ENCODE measurements at regions not wholly inside any gene's neighbourhood (a gene's known extent, or its start where the extent isn't known, plus 50 kb on each side); places are given as distances from the start of the nearest gene placed in this dataset.

GRCh38 chr1:22393587-22393986 lies 58.1 kb upstream of the ZBTB40 start:
- H3K79me1 ChIP-seq (replicated peaks; ENCODE audit: low read length, poor library complexity, severe bottlenecking): no peaks in the 10 kb centered on the region
- H3K18ac ChIP-seq (ENCODE audit: low read depth in 1 of 2, low read length in 2 of 2): no peak overlapping the region
- H3K4me2 ChIP-seq (ENCODE audit: low read length, poor library complexity, severe bottlenecking): no peak overlapping the region
- no peak overlapping the region for H3K9ac ChIP-seq (ENCODE audit: low read length)
- no peaks in the 10 kb centered on the region for H3K36me3 ChIP-seq (ENCODE audit: control insufficient read depth in 1 of 2, insufficient read depth in 2 of 2, low read depth in 1 of 2, low read length in 2 of 2)
- WGBS: 80% methylated on average over 6 of the region's 6 CpGs
- peaks cover 2% of the 10 kb centered on the region for H3K4me1 ChIP-seq (ENCODE audit: control insufficient read depth, insufficient read depth, low read depth, low read length)
- no peak overlapping the region for H2AFZ ChIP-seq (ENCODE audit: low read depth, low read length)
- H2BK15ac ChIP-seq (ENCODE audit: low read depth, poor library complexity, severe bottlenecking): no peak overlapping the region
- DNase-seq: no peak
- no peak overlapping the region for H2BK5ac ChIP-seq (ENCODE audit: low read depth, low read length, poor library complexity, severe bottlenecking)
- no peak overlapping the region for H2BK12ac ChIP-seq (ENCODE audit: low read length in 2 of 2)
- no peak overlapping the region for H4K91ac ChIP-seq (ENCODE audit: low read length)
- no peak overlapping the region for H3K27ac ChIP-seq (ENCODE audit: low read length, poor library complexity, severe bottlenecking)
- no peaks in the 10 kb centered on the region for H3K9me3 ChIP-seq (ENCODE audit: control insufficient read depth, low read length)
- no peak overlapping the region for H2BK120ac ChIP-seq (ENCODE audit: low read depth, low read length)
- H3K27me3 ChIP-seq (ENCODE audit: control insufficient read depth in 1 of 2, insufficient read depth in 1 of 2, low read length in 2 of 2): peaks cover 53 to 66% of the 10 kb centered on the region in 2 experiments
- H3K4me3 ChIP-seq (ENCODE audit: insufficient read depth in 1 of 2, low read depth in 1 of 2, low read length in 2 of 2): no peak overlapping the region
- H3K4ac ChIP-seq (ENCODE audit: low read depth in 1 of 2, low read length in 2 of 2): no peak overlapping the region
- no peak overlapping the region for H4K8ac ChIP-seq (ENCODE audit: low read length)
- no peak overlapping the region for H3K14ac ChIP-seq (ENCODE audit: low read length in 2 of 2)
- no peak overlapping the region for H2AK5ac ChIP-seq (ENCODE audit: low read length, severe bottlenecking)
- no peak overlapping the region for H3K23ac ChIP-seq (ENCODE audit: low read length in 2 of 2)

DNA sequence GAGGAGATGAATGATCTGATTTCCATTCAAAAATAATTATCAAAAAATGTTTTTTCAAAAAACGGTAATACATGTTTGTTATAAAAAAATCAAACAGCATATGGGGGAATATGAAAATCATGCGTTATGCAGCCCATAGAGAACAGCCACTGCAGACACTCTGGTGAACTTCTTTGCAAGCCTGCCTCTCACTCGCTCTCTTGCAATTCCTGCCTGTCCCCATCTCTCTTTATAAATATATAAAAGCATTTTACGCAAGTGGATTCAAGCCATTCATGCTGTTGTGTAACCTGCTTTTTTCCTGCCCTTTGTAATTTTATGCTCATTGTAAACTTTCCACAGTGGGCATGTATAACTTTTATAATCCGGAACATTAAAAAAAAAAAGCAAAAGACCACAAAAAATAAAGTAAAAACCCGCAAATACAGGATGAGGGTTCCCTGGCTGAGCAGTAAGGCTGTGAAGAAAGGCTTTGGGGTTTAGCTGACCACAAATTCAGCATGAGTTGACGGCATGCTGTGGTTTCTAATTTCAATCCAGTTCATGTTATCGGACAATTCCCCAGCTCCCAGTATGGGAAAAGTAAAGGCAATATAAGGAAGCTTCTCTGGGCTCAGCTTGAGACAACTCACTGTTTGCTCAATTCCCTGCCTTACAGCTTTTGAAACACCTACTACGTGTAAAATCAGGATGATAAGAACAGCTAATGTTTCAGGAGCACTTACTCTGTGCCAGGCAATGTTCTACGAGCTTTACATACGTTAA lies 52.8 kb upstream of the ZBTB40 start:
- Histone ChIP-seq H3K36me3 (ENCODE audit: control insufficient read depth in 1 of 2, insufficient read depth in 2 of 2, low read depth in 1 of 2, low read length in 2 of 2) (no peaks in the 10 kb centered on the region), H3K4me1 (ENCODE audit: control insufficient read depth, insufficient read depth, low read depth, low read length) (peaks cover 5% of the 10 kb centered on the region), H3K79me1 (replicated peaks; ENCODE audit: low read length, poor library complexity, severe bottlenecking) (no peaks in the 10 kb centered on the region), H4K8ac (ENCODE audit: low read length) (no peak overlapping the region), H3K4ac (ENCODE audit: low read depth in 1 of 2, low read length in 2 of 2) (no peak overlapping the region), H3K23ac (ENCODE audit: low read length in 2 of 2) (no peak overlapping the region), H2AFZ (ENCODE audit: low read depth, low read length) (no peak overlapping the region), H2BK15ac (ENCODE audit: low read depth, poor library complexity, severe bottlenecking) (no peak overlapping the region), H3K4me3 (ENCODE audit: insufficient read depth in 1 of 2, low read depth in 1 of 2, low read length in 2 of 2) (no peak overlapping the region), H2BK5ac (ENCODE audit: low read depth, low read length, poor library complexity, severe bottlenecking) (no peak overlapping the region), H3K18ac (ENCODE audit: low read depth in 1 of 2, low read length in 2 of 2) (no peak overlapping the region), H3K14ac (ENCODE audit: low read length in 2 of 2) (no peak overlapping the region), H4K91ac (ENCODE audit: low read length) (no peak overlapping the region), H3K4me2 (ENCODE audit: low read length, poor library complexity, severe bottlenecking) (no peak overlapping the region), H3K27me3 (ENCODE audit: control insufficient read depth in 1 of 2, insufficient read depth in 1 of 2, low read length in 2 of 2) (peaks cover 67 to 90% of the 10 kb centered on the region in 2 experiments), H2BK120ac (ENCODE audit: low read depth, low read length) (no peak overlapping the region), H3K9ac (ENCODE audit: low read length) (no peak overlapping the region), H3K9me3 (ENCODE audit: control insufficient read depth, low read length) (no peaks in the 10 kb centered on the region), H3K27ac (ENCODE audit: low read length, poor library complexity, severe bottlenecking) (no peak overlapping the region), H2BK12ac (ENCODE audit: low read length in 2 of 2) (no peak overlapping the region), H2AK5ac (ENCODE audit: low read length, severe bottlenecking) (no peak overlapping the region)
- no peak for DNase-seq
- WGBS: 87% methylated on average over 10 of the region's 11 CpGs

- H2BK5ac ChIP-seq (ENCODE audit: low read depth, low read length, poor library complexity, severe bottlenecking): no peak overlapping the region
- WGBS: 84% methylated on average over 10 of the region's 10 CpGs
- no peak overlapping the region for H2AK5ac ChIP-seq (ENCODE audit: low read length, severe bottlenecking)
Measured at GRCh38 chr1:22399421-22400091, 52.1 kb upstream of the ZBTB40 start.

More at GRCh38 chr1:22399421-22400091, 52.1 kb upstream of the ZBTB40 start:
- Histone ChIP-seq H4K8ac (ENCODE audit: low read length) (no peak overlapping the region), H2BK12ac (ENCODE audit: low read length in 2 of 2) (no peak overlapping the region), H2BK120ac (ENCODE audit: low read depth, low read length) (no peak overlapping the region), H3K9me3 (ENCODE audit: control insufficient read depth, low read length) (no peaks in the 10 kb centered on the region), H3K9ac (ENCODE audit: low read length) (no peak overlapping the region), H3K4me3 (ENCODE audit: insufficient read depth in 1 of 2, low read depth in 1 of 2, low read length in 2 of 2) (no peak overlapping the region), H3K4ac (ENCODE audit: low read depth in 1 of 2, low read length in 2 of 2) (no peak overlapping the region), H2AFZ (ENCODE audit: low read depth, low read length) (no peak overlapping the region), H2BK15ac (ENCODE audit: low read depth, poor library complexity, severe bottlenecking) (no peak overlapping the region), H4K91ac (ENCODE audit: low read length) (no peak overlapping the region), H3K4me2 (ENCODE audit: low read length, poor library complexity, severe bottlenecking) (no peak overlapping the region), H3K79me1 (replicated peaks; ENCODE audit: low read length, poor library complexity, severe bottlenecking) (no peaks in the 10 kb centered on the region), H3K18ac (ENCODE audit: low read depth in 1 of 2, low read length in 2 of 2) (no peak overlapping the region), H3K14ac (ENCODE audit: low read length in 2 of 2) (no peak overlapping the region), H3K36me3 (ENCODE audit: control insufficient read depth in 1 of 2, insufficient read depth in 2 of 2, low read depth in 1 of 2, low read length in 2 of 2) (no peaks in the 10 kb centered on the region), H3K27me3 (ENCODE audit: control insufficient read depth in 1 of 2, insufficient read depth in 1 of 2, low read length in 2 of 2) (peaks cover 71 to 93% of the 10 kb centered on the region in 2 experiments), H3K27ac (ENCODE audit: low read length, poor library complexity, severe bottlenecking) (no peak overlapping the region), H3K4me1 (ENCODE audit: control insufficient read depth, insufficient read depth, low read depth, low read length) (peaks cover 5% of the 10 kb centered on the region), H3K23ac (ENCODE audit: low read length in 2 of 2) (no peak overlapping the region)
- DNase-seq: no peak

Measured in mesenchymal stem cell (in vitro differentiated cells and primary cell).